ENCODE measurements at regions not wholly inside any gene's neighbourhood (a gene's known extent, or its start where the extent isn't known, plus 50 kb on each side); places are given as distances from the start of the nearest gene placed in this dataset.
"Not testable (repeated sequence)": the region's sequence is repeated elsewhere in the genome, so short reads cannot be mapped to it uniquely, and the experiment has no call there.

DNA sequence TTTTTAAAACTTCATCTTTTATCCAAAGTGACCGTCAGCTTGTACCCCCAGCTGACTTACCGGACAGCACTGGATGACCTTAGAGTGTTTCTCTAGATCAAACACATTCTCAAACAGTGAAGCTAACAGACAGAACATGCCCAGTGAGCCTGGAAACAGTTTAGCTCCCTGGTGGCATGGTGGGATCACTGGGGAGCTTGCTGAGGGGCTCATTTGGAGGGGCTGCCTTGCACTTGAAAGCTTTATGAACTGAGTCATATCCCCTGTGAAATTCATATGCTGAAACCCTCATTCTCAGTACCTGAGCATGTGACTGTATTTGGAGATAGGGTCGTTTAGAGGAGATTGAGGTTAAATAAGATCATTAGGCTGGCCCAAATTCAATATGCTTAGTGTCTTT, 2913.2 kb downstream of the RPIA start:
- H3K27me3 ChIP-seq (replicated peaks in 1 of 2; ENCODE audit: control insufficient read depth in 2 of 2, extremely low read depth in 1 of 2, insufficient read depth in 2 of 2, low read length in 1 of 2); DNase-seq; H3K27ac Mint-ChIP-seq; H3K4me3 Mint-ChIP-seq; POLR2A ChIA-PET; H3K4me1 Mint-ChIP-seq; H3K9me3 Mint-ChIP-seq; H3K4me1 ChIP-seq (ENCODE audit: control insufficient read depth in 1 of 2, extremely low read depth in 1 of 2, insufficient read depth in 2 of 2, low read length in 2 of 2); H3K4me3 ChIP-seq (ENCODE audit: control insufficient read depth in 1 of 2, extremely low read depth in 1 of 2, low read length in 1 of 2); H3K27me3 Mint-ChIP-seq; H3K9me3 ChIP-seq; CTCF ChIA-PET; H3K36me3 ChIP-seq (ENCODE audit: control insufficient read depth in 2 of 2, extremely low read depth in 1 of 2, insufficient read depth in 1 of 2, low read length in 1 of 2); H3K36me3 Mint-ChIP-seq; H3K27ac ChIP-seq (ENCODE audit: low read length); ATAC-seq (replicated peaks in 1 of 4): not testable (repeated sequence)
- no CpG with 5 or more reads among the region's 3 CpGs for WGBS (ENCODE audit: insufficient coverage)

DNA sequence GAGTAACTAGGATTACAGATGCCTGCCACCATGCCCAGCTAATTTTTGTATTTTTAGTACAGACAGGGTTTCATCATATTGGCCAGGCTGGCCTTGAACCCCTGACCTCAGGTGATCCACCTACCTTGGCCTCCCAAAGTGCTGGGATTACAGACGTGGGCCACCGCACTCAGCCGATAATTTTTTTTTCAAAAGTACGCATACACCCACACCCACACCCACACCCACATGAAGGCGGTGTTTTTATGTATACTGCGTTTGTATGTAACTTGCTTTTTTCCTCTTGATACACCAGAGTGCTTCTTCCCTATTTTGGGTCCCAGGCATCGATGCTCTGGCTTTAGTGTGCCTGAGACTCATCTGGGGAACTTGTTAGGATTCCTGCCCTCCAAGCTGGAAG, 2932.3 kb downstream of the RPIA start:
- H3K4me3 ChIP-seq (ENCODE audit: control insufficient read depth in 1 of 2, extremely low read depth in 1 of 2, low read length in 1 of 2); H3K36me3 Mint-ChIP-seq; H3K4me1 ChIP-seq (ENCODE audit: control insufficient read depth in 1 of 2, extremely low read depth in 1 of 2, insufficient read depth in 2 of 2, low read length in 2 of 2); ATAC-seq (replicated peaks in 1 of 4); H3K27me3 ChIP-seq (replicated peaks in 1 of 2; ENCODE audit: control insufficient read depth in 2 of 2, extremely low read depth in 1 of 2, insufficient read depth in 2 of 2, low read length in 1 of 2); DNase-seq; H3K27ac ChIP-seq (ENCODE audit: low read length); H3K4me3 Mint-ChIP-seq; H3K36me3 ChIP-seq (ENCODE audit: control insufficient read depth in 2 of 2, extremely low read depth in 1 of 2, insufficient read depth in 1 of 2, low read length in 1 of 2); H3K9me3 Mint-ChIP-seq; CTCF ChIA-PET; H3K27me3 Mint-ChIP-seq; H3K4me1 Mint-ChIP-seq; H3K27ac Mint-ChIP-seq; POLR2A ChIA-PET; H3K9me3 ChIP-seq: not testable (repeated sequence)
- 92% methylated on average over 2 of the region's 7 CpGs for WGBS (ENCODE audit: insufficient coverage)

DNA sequence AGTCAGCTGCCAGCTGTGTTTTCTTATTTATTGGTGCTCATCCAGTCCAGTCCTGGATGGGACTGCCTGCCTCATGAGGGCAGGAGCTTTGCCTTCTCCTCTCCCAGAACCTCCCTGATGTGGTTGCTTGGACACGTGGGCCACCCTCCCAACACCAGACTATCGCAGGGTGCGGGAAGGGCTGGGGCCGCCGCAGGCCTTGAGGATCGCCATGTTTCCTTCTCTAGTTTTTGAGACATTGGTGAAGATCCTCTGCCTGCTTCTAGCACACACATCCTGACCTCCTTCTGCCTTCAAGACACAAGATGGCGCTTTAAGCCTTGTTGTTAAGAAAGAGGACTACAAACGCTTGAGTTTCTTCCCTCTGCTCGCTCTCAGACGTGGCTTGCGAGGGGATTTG, 2937.0 kb downstream of the RPIA start:
- H3K27ac Mint-ChIP-seq; H3K27ac ChIP-seq (ENCODE audit: low read length); ATAC-seq (replicated peaks in 1 of 4); H3K27me3 ChIP-seq (replicated peaks in 1 of 2; ENCODE audit: control insufficient read depth in 2 of 2, extremely low read depth in 1 of 2, insufficient read depth in 2 of 2, low read length in 1 of 2); CTCF ChIA-PET; POLR2A ChIA-PET; H3K4me1 ChIP-seq (ENCODE audit: control insufficient read depth in 1 of 2, extremely low read depth in 1 of 2, insufficient read depth in 2 of 2, low read length in 2 of 2); H3K9me3 ChIP-seq; H3K36me3 Mint-ChIP-seq; H3K27me3 Mint-ChIP-seq; H3K4me3 ChIP-seq (ENCODE audit: control insufficient read depth in 1 of 2, extremely low read depth in 1 of 2, low read length in 1 of 2); H3K9me3 Mint-ChIP-seq; H3K36me3 ChIP-seq (ENCODE audit: control insufficient read depth in 2 of 2, extremely low read depth in 1 of 2, insufficient read depth in 1 of 2, low read length in 1 of 2); H3K4me1 Mint-ChIP-seq; H3K4me3 Mint-ChIP-seq; DNase-seq: not testable (repeated sequence)
- no CpG with 5 or more reads among the region's 11 CpGs for WGBS (ENCODE audit: insufficient coverage)

DNA sequence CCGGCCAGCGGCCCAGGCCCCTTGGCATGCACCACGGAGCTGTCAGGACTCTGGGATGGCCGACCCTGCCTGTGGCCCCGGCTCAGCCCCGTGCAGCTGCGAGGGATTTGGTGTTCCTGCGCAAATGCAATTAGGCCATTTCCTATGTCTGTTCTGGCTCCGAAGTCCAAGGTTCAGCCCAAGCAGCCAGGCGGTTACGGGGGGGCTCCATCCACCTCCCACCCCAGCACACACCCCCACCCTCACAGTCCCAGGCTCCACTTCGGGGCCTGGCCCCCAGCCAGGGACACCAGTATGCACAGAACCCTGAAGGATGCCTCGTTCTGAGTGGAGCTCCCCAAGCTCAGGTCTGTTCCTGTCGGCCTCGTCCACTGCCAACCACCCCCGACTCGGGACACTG, 2965.7 kb downstream of the RPIA start:
- H3K27ac ChIP-seq (ENCODE audit: low read length); ATAC-seq (replicated peaks in 1 of 4); H3K27ac Mint-ChIP-seq; H3K36me3 ChIP-seq (ENCODE audit: control insufficient read depth in 2 of 2, extremely low read depth in 1 of 2, insufficient read depth in 1 of 2, low read length in 1 of 2); DNase-seq; H3K4me3 ChIP-seq (ENCODE audit: control insufficient read depth in 1 of 2, extremely low read depth in 1 of 2, low read length in 1 of 2); H3K9me3 Mint-ChIP-seq; H3K4me1 ChIP-seq (ENCODE audit: control insufficient read depth in 1 of 2, extremely low read depth in 1 of 2, insufficient read depth in 2 of 2, low read length in 2 of 2); H3K27me3 ChIP-seq (replicated peaks in 1 of 2; ENCODE audit: control insufficient read depth in 2 of 2, extremely low read depth in 1 of 2, insufficient read depth in 2 of 2, low read length in 1 of 2); H3K9me3 ChIP-seq; H3K36me3 Mint-ChIP-seq; H3K4me1 Mint-ChIP-seq; H3K4me3 Mint-ChIP-seq; H3K27me3 Mint-ChIP-seq; CTCF ChIA-PET; POLR2A ChIA-PET: not testable (repeated sequence)
- WGBS (ENCODE audit: insufficient coverage), result no CpG with 5 or more reads among the region's 17 CpGs

DNA sequence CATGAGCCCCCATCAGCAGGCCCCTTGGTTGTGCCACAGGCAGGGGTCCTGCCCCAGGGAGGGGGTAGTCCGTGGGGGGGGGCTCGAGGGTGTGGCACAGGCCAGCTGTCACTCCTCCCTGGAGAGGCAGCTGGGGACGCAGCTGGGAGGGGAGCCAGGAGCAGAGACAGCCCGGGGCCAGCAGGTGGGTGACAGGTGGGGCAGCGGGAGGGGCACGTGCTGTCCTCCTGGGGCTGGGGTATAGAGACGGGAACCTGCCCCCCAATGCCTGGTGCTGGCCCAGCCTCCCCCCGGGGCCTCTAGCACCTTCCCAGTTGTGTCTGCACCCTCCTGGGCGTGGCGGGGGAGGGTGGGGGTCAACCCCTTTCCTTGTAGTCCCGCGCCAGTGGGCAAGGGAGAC, 2966.9 kb downstream of the RPIA start:
- H3K4me1 Mint-ChIP-seq; ATAC-seq (replicated peaks in 1 of 4); H3K27ac ChIP-seq (ENCODE audit: low read length); H3K9me3 Mint-ChIP-seq; CTCF ChIA-PET; H3K4me3 ChIP-seq (ENCODE audit: control insufficient read depth in 1 of 2, extremely low read depth in 1 of 2, low read length in 1 of 2); H3K27me3 ChIP-seq (replicated peaks in 1 of 2; ENCODE audit: control insufficient read depth in 2 of 2, extremely low read depth in 1 of 2, insufficient read depth in 2 of 2, low read length in 1 of 2); H3K27me3 Mint-ChIP-seq; H3K36me3 Mint-ChIP-seq; H3K4me3 Mint-ChIP-seq; H3K36me3 ChIP-seq (ENCODE audit: control insufficient read depth in 2 of 2, extremely low read depth in 1 of 2, insufficient read depth in 1 of 2, low read length in 1 of 2); DNase-seq; H3K27ac Mint-ChIP-seq; H3K4me1 ChIP-seq (ENCODE audit: control insufficient read depth in 1 of 2, extremely low read depth in 1 of 2, insufficient read depth in 2 of 2, low read length in 2 of 2); POLR2A ChIA-PET; H3K9me3 ChIP-seq: not testable (repeated sequence)
- WGBS (ENCODE audit: insufficient coverage), result no CpG with 5 or more reads among the region's 12 CpGs

DNA sequence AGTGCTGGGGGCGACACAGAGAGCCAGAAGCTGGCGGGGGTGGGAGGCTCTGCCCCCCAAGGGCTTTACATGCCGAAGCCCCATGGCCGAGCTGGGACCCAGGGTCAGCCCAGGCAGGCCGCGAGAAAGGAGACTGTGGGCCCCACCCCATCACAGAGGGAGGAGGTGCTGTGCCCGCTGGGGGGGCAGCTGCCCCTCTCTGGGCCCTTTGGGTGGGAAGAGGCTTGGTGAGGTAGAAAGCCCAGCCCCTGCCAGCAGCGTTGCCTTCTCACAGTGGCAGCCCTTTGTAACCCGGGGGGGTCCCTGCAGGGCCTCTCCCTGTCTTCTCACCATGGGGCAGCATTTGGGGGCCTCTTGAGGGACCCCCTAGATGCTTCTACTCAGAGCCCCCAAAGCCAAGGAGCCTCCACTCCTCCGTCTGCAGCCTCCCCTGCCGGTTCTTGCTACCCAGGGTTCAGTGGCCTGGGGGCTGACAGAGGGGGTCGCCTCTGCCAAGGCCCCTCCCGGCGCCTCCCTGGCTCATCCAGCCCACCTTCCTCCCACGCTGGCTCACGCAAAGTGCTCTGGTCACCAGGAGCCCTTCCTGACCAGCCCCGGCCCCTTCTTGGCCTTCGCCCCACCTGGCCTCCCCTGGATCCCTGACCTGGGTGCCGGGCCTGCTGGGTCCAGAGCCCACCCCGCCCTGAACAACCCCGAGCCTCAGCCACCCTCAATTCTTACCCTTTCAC, 2967.9 kb downstream of the RPIA start:
- DNase-seq; H3K9me3 ChIP-seq; H3K4me1 ChIP-seq (ENCODE audit: control insufficient read depth in 1 of 2, extremely low read depth in 1 of 2, insufficient read depth in 2 of 2, low read length in 2 of 2); H3K27ac Mint-ChIP-seq; H3K4me3 ChIP-seq (ENCODE audit: control insufficient read depth in 1 of 2, extremely low read depth in 1 of 2, low read length in 1 of 2); H3K9me3 Mint-ChIP-seq; CTCF ChIA-PET; ATAC-seq (replicated peaks in 1 of 4); H3K27ac ChIP-seq (ENCODE audit: low read length); H3K27me3 Mint-ChIP-seq; H3K4me1 Mint-ChIP-seq; POLR2A ChIA-PET; H3K36me3 ChIP-seq (ENCODE audit: control insufficient read depth in 2 of 2, extremely low read depth in 1 of 2, insufficient read depth in 1 of 2, low read length in 1 of 2); H3K36me3 Mint-ChIP-seq; H3K4me3 Mint-ChIP-seq; H3K27me3 ChIP-seq (replicated peaks in 1 of 2; ENCODE audit: control insufficient read depth in 2 of 2, extremely low read depth in 1 of 2, insufficient read depth in 2 of 2, low read length in 1 of 2): not testable (repeated sequence)
- no CpG with 5 or more reads among the region's 21 CpGs for WGBS (ENCODE audit: insufficient coverage)

DNA sequence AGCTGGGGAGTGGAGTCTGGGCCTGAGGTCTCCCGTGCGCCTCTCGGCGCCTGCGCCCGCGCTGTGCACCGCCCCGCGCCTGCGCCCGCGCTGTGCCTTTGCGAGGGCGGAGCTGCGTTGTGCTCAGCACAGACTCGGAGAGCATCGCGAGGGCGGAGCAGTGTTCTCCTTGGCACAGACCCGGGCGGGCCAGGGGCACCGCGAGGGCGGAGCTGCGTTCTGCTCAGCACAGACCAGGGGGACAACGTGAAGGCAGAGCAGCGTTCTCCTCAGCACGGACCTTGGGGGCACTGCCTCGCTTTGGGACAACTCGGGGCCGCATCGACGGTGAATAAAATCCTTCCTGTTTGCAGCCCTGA, 2968.4 kb downstream of the RPIA start:
- H3K27ac ChIP-seq (ENCODE audit: low read length); H3K4me1 Mint-ChIP-seq; H3K9me3 ChIP-seq; H3K4me1 ChIP-seq (ENCODE audit: control insufficient read depth in 1 of 2, extremely low read depth in 1 of 2, insufficient read depth in 2 of 2, low read length in 2 of 2); H3K36me3 Mint-ChIP-seq; H3K27me3 Mint-ChIP-seq; DNase-seq; H3K27me3 ChIP-seq (replicated peaks in 1 of 2; ENCODE audit: control insufficient read depth in 2 of 2, extremely low read depth in 1 of 2, insufficient read depth in 2 of 2, low read length in 1 of 2); H3K27ac Mint-ChIP-seq; H3K4me3 ChIP-seq (ENCODE audit: control insufficient read depth in 1 of 2, extremely low read depth in 1 of 2, low read length in 1 of 2); CTCF ChIA-PET; H3K4me3 Mint-ChIP-seq; POLR2A ChIA-PET; H3K9me3 Mint-ChIP-seq; H3K36me3 ChIP-seq (ENCODE audit: control insufficient read depth in 2 of 2, extremely low read depth in 1 of 2, insufficient read depth in 1 of 2, low read length in 1 of 2): not testable (repeated sequence)
- 0% methylated on average over 6 of the region's 34 CpGs for WGBS (ENCODE audit: insufficient coverage)
- peak in 3 of 4 experiments; percentile 65 to 76 (median 71) for ATAC-seq (replicated peaks in 1 of 4)

All from T-cell (primary cell).